ENCODE measurements at regions not wholly inside any gene's neighbourhood (a gene's known extent, or its start where the extent isn't known, plus 50 kb on each side); places are given as distances from the start of the nearest gene placed in this dataset.

GRCh38 chr20:24767623-24768100 lies 181.4 kb upstream of the CST7 start:
- no peak overlapping the region for H3K9ac ChIP-seq (ENCODE audit: insufficient read depth, low read length, poor library complexity, severe bottlenecking)
- no peak overlapping the region for H3K4me2 ChIP-seq (replicated peaks; ENCODE audit: extremely low read depth, low read length, poor library complexity, severe bottlenecking)
- Mint-ChIP-seq H3K36me3 (no peaks in the 10 kb centered on the region), H3K4me3 (no peak overlapping the region), H3K9me3 (peaks cover 0 to 1% (median 0%) of the 10 kb centered on the region in 7 donors), H3K27ac (no peak overlapping the region), H3K4me1 (peaks cover 11% of the 10 kb centered on the region), H3K27me3 (ENCODE audit: low read depth in 3 of 3) (peaks cover 7 to 19% (median 8%) of the 10 kb centered on the region in 3 donors)
- H3K4me1 ChIP-seq (ENCODE audit: control insufficient read depth in 1 of 2, insufficient read depth in 2 of 2, low read length in 2 of 2) = no peaks in the 10 kb centered on the region
- H3K4me3 ChIP-seq (replicated peaks in 1 of 3; ENCODE audit: low read depth in 2 of 3, low read length in 3 of 3) = no peak overlapping the region
- no peaks in the 10 kb centered on the region for H3K36me3 ChIP-seq (replicated peaks in 1 of 2; ENCODE audit: control insufficient read depth in 1 of 2, insufficient read depth in 2 of 2, low read length in 2 of 2)
- H4K20me1 ChIP-seq (ENCODE audit: insufficient read depth, low read length) = no peaks in the 10 kb centered on the region
- TF ChIP-seq CTCF (IDR thresholded peaks at IDR 0.05) = no peak
- H3K79me2 ChIP-seq (ENCODE audit: insufficient read depth, low read length) = no peaks in the 10 kb centered on the region
- 89% methylated on average over 4 of the region's 4 CpGs for WGBS (ENCODE audit: insufficient coverage)
- H2AFZ ChIP-seq (ENCODE audit: insufficient read depth, low read depth, low read length, poor library complexity, severe bottlenecking) = no peak overlapping the region
- H3K27ac ChIP-seq (ENCODE audit: low read depth in 1 of 2, low read length in 2 of 2) = no peak overlapping the region
- no peak for DNase-seq
- H3K9me3 ChIP-seq (replicated peaks in 1 of 2; ENCODE audit: control insufficient read depth in 1 of 2, insufficient read depth in 1 of 2, low read length in 2 of 2) = no peaks in the 10 kb centered on the region
- H3K27me3 ChIP-seq (ENCODE audit: control insufficient read depth in 2 of 2, insufficient read depth in 2 of 2, low read length in 2 of 2) = no peaks in the 10 kb centered on the region
- intact Hi-C loops (cut with micrococcal nuclease) = no loop called here

GRCh38 chr20:24768201-24768636 lies 180.8 kb upstream of the CST7 start:
- Histone ChIP-seq H3K27me3 (ENCODE audit: control insufficient read depth in 2 of 2, insufficient read depth in 2 of 2, low read length in 2 of 2) (no peaks in the 10 kb centered on the region), H3K27ac (ENCODE audit: low read depth in 1 of 2, low read length in 2 of 2) (no peak overlapping the region), H3K36me3 (replicated peaks in 1 of 2; ENCODE audit: control insufficient read depth in 1 of 2, insufficient read depth in 2 of 2, low read length in 2 of 2) (no peaks in the 10 kb centered on the region), H2AFZ (ENCODE audit: insufficient read depth, low read depth, low read length, poor library complexity, severe bottlenecking) (no peak overlapping the region), H3K4me3 (replicated peaks in 1 of 3; ENCODE audit: low read depth in 2 of 3, low read length in 3 of 3) (no peak overlapping the region), H3K4me1 (ENCODE audit: control insufficient read depth in 1 of 2, insufficient read depth in 2 of 2, low read length in 2 of 2) (no peaks in the 10 kb centered on the region), H3K79me2 (ENCODE audit: insufficient read depth, low read length) (no peaks in the 10 kb centered on the region), H3K9me3 (replicated peaks in 1 of 2; ENCODE audit: control insufficient read depth in 1 of 2, insufficient read depth in 1 of 2, low read length in 2 of 2) (no peaks in the 10 kb centered on the region), H3K4me2 (replicated peaks; ENCODE audit: extremely low read depth, low read length, poor library complexity, severe bottlenecking) (no peak overlapping the region), H3K9ac (ENCODE audit: insufficient read depth, low read length, poor library complexity, severe bottlenecking) (no peak overlapping the region), H4K20me1 (ENCODE audit: insufficient read depth, low read length) (no peaks in the 10 kb centered on the region)
- Mint-ChIP-seq H3K27me3 (ENCODE audit: low read depth in 3 of 3) (peaks cover 5 to 18% (median 7%) of the 10 kb centered on the region in 3 donors), H3K4me1 (peaks cover 11% of the 10 kb centered on the region), H3K36me3 (no peaks in the 10 kb centered on the region), H3K27ac (no peak overlapping the region), H3K9me3 (peaks cover 0 to 1% (median 0%) of the 10 kb centered on the region in 7 donors), H3K4me3 (no peak overlapping the region)
- TF ChIP-seq CTCF (IDR thresholded peaks at IDR 0.05) = no peak
- WGBS (ENCODE audit: insufficient coverage) = 89% methylated on average over 3 of the region's 4 CpGs
- no peak for DNase-seq
- intact Hi-C loops (cut with micrococcal nuclease) = no loop called here

Data from CD14-positive monocyte (primary cell).